ENCODE measurements at regions not wholly inside any gene's neighbourhood (a gene's known extent, or its start where the extent isn't known, plus 50 kb on each side); places are given as distances from the start of the nearest gene placed in this dataset.
"Not testable (repeated sequence)": the region's sequence is repeated elsewhere in the genome, so short reads cannot be mapped to it uniquely, and the experiment has no call there.

GRCh38 chr3:157922614-157923013, 183.6 kb downstream of the SHOX2 start:
- no peak for DNase-seq (ENCODE audit: low read depth)
- no peak overlapping the region for H3K4me3 ChIP-seq (ENCODE audit: low read depth, low read length)

- no peak for DNase-seq (ENCODE audit: low read depth)
- no peak overlapping the region for H3K4me3 ChIP-seq (ENCODE audit: low read depth, low read length)
Observed at GRCh38 chr3:157921811-157922210, 184.4 kb downstream of the SHOX2 start.

- H3K4me3 ChIP-seq (ENCODE audit: low read depth, low read length): no peak overlapping the region
- DNase-seq (ENCODE audit: low read depth): no peak
Observed at GRCh38 chr3:157920822-157921700, 185.2 kb downstream of the SHOX2 start.

- DNase-seq (ENCODE audit: low read depth): no peak
- H3K4me3 ChIP-seq (ENCODE audit: low read depth, low read length): no peak overlapping the region
Observed at GRCh38 chr3:157919319-157919887, 186.8 kb downstream of the SHOX2 start.

- DNase-seq (ENCODE audit: low read depth): no peak
- H3K4me3 ChIP-seq (ENCODE audit: low read depth, low read length): no peak overlapping the region
Observed at GRCh38 chr3:157918402-157918801, 187.8 kb downstream of the SHOX2 start.

- no peak for DNase-seq (ENCODE audit: low read depth)
- H3K4me3 ChIP-seq (ENCODE audit: low read depth, low read length): no peak overlapping the region
Observed at GRCh38 chr3:157916672-157917071, 189.5 kb downstream of the SHOX2 start.

- no peak overlapping the region for H3K4me3 ChIP-seq (ENCODE audit: low read depth, low read length)
- no peak for DNase-seq (ENCODE audit: low read depth)
Observed at GRCh38 chr3:157914882-157915281, 191.3 kb downstream of the SHOX2 start.

GRCh38 chr3:157913741-157914150, 192.5 kb downstream of the SHOX2 start:
- no peak overlapping the region for H3K4me3 ChIP-seq (ENCODE audit: low read depth, low read length)
- DNase-seq (ENCODE audit: low read depth): peak; percentile 67

GRCh38 chr3:157912514-157913451, 193.4 kb downstream of the SHOX2 start:
- DNase-seq (ENCODE audit: low read depth): peak; percentile 76
- H3K4me3 ChIP-seq (ENCODE audit: low read depth, low read length): no peak overlapping the region

- no peak for DNase-seq (ENCODE audit: low read depth)
- H3K4me3 ChIP-seq (ENCODE audit: low read depth, low read length): no peak overlapping the region
Observed at GRCh38 chr3:157906627-157907026, 199.6 kb downstream of the SHOX2 start.

GRCh38 chr3:157905885-157906284, 200.3 kb downstream of the SHOX2 start:
- H3K4me3 ChIP-seq (ENCODE audit: low read depth, low read length): no peak overlapping the region
- no peak for DNase-seq (ENCODE audit: low read depth)

GRCh38 chr3:157902680-157903079, 203.5 kb downstream of the SHOX2 start:
- H3K4me3 ChIP-seq (ENCODE audit: low read depth, low read length); DNase-seq (ENCODE audit: low read depth): not testable (repeated sequence)

- DNase-seq (ENCODE audit: low read depth): no peak
- H3K4me3 ChIP-seq (ENCODE audit: low read depth, low read length): no peak overlapping the region
Observed at GRCh38 chr3:157888040-157888439, 218.2 kb downstream of the SHOX2 start.

- DNase-seq (ENCODE audit: low read depth): no peak
- H3K4me3 ChIP-seq (ENCODE audit: low read depth, low read length): no peak overlapping the region
Observed at GRCh38 chr3:157876556-157876955, 229.7 kb downstream of the SHOX2 start.

GRCh38 chr3:157872902-157873301, 233.3 kb downstream of the SHOX2 start:
- DNase-seq (ENCODE audit: low read depth): no peak
- no peak overlapping the region for H3K4me3 ChIP-seq (ENCODE audit: low read depth, low read length)

- no peak overlapping the region for H3K4me3 ChIP-seq (ENCODE audit: low read depth, low read length)
- no peak for DNase-seq (ENCODE audit: low read depth)
Observed at GRCh38 chr3:157871838-157872460, 234.3 kb downstream of the SHOX2 start.

- no peak for DNase-seq (ENCODE audit: low read depth)
- H3K4me3 ChIP-seq (ENCODE audit: low read depth, low read length): no peak overlapping the region
Observed at GRCh38 chr3:157871248-157871647, 235.0 kb downstream of the SHOX2 start.

GRCh38 chr3:157868946-157869345, 237.3 kb downstream of the SHOX2 start:
- no peak for DNase-seq (ENCODE audit: low read depth)

GRCh38 chr3:157868196-157868595, 238.0 kb downstream of the SHOX2 start:
- peak; percentile 71 for DNase-seq (ENCODE audit: low read depth)
- H3K4me3 ChIP-seq (ENCODE audit: low read depth, low read length): no peak overlapping the region

More at GRCh38 chr3:157868946-157869345, 237.3 kb downstream of the SHOX2 start:
- H3K4me3 ChIP-seq (ENCODE audit: low read depth, low read length): no peak overlapping the region

All from skeletal muscle cell (primary cell).